CD14-positive monocyte (primary cell): ENCODE measurements at regions not wholly inside any gene's neighbourhood (a gene's known extent, or its start where the extent isn't known, plus 50 kb on each side); places are given as distances from the start of the nearest gene placed in this dataset.

Experiments
- DNase-seq, 3 donors: peaks; one replicate each; pipeline ENCODE4 v3.0.0-alpha.2; 2011 to 2022
- H2AFZ ChIP-seq: 2 replicates; pipeline ENCODE4 v1.6.0; 2012; ENCODE audit warnings: mild to moderate bottlenecking, low read depth, low read length, inconsistent platforms; ENCODE audit not compliant: insufficient read depth, poor library complexity, severe bottlenecking
- H3K27ac ChIP-seq, 2 donors: 1 replicate in 1 of 2; 2 replicates in 1 of 2; pipeline ENCODE4 v1.5.1; 2012 to 2013; ENCODE audit warnings: low read length in 2 of 2, control low read depth in 1 of 2, inconsistent platforms in 1 of 2, low read depth in 1 of 2, mild to moderate bottlenecking in 1 of 2
- H3K27me3 ChIP-seq, 2 donors: one replicate each; pipeline versions ENCODE4 v1.6.0 to v1.6.1; 2011 to 2013; ENCODE audit warnings: low read length in 2 of 2; ENCODE audit not compliant: control insufficient read depth in 2 of 2, insufficient read depth in 2 of 2
- H3K36me3 ChIP-seq, 2 donors: replicated peaks in 1 of 2; 1 replicate in 1 of 2; 2 replicates in 1 of 2; pipeline versions ENCODE4 v1.5.1 to v1.6.1; 2012 to 2013; ENCODE audit warnings: low read length in 2 of 2, control low read depth in 1 of 2, inconsistent platforms in 1 of 2, mild to moderate bottlenecking in 1 of 2; ENCODE audit not compliant: insufficient read depth in 2 of 2, control insufficient read depth in 1 of 2
- H3K4me1 ChIP-seq, 2 donors: 1 replicate in 1 of 2; 2 replicates in 1 of 2; pipeline versions ENCODE4 v1.5.1 to v1.6.1; 2012 to 2013; ENCODE audit warnings: low read length in 2 of 2, control low read depth in 1 of 2, inconsistent platforms in 1 of 2, mild to moderate bottlenecking in 1 of 2, moderate library complexity in 1 of 2; ENCODE audit not compliant: insufficient read depth in 2 of 2, control insufficient read depth in 1 of 2
- H3K4me2 ChIP-seq: replicated peaks from 2 replicates; pipeline ENCODE3; 2012; ENCODE audit warnings: low read length, moderate library complexity, mild to moderate bottlenecking; ENCODE audit not compliant: poor library complexity, severe bottlenecking; ENCODE audit errors: extremely low read depth
- H3K4me3 ChIP-seq, 3 experiments: fragments of 200-600 bp in 1 of 3; sonication (generic) in 1 of 3; replicated peaks in 1 of 3; 1 replicate in 2 of 3; 2 replicates in 1 of 3; pipeline ENCODE4 v1.5.1; 2011 to 2013; ENCODE audit warnings: low read length in 3 of 3, mild to moderate bottlenecking in 3 of 3, control low read depth in 2 of 3, low read depth in 2 of 3, inconsistent platforms in 1 of 3, moderate library complexity in 1 of 3
- H3K79me2 ChIP-seq: 2 replicates; pipeline ENCODE4 v1.6.0; 2012; ENCODE audit warnings: mild to moderate bottlenecking, control low read depth, inconsistent platforms, low read length, moderate library complexity; ENCODE audit not compliant: insufficient read depth
- H3K9ac ChIP-seq: 2 replicates; pipeline ENCODE4 v1.6.0; 2017; ENCODE audit warnings: low read length, mild to moderate bottlenecking; ENCODE audit not compliant: insufficient read depth, poor library complexity, severe bottlenecking
- H3K9me3 ChIP-seq, 2 donors: replicated peaks in 1 of 2; 1 replicate in 1 of 2; 2 replicates in 1 of 2; pipeline versions ENCODE4 v1.5.1 to v1.6.1; 2012 to 2013; ENCODE audit warnings: low read length in 2 of 2, control low read depth in 1 of 2; ENCODE audit not compliant: control insufficient read depth in 1 of 2, insufficient read depth in 1 of 2
- H4K20me1 ChIP-seq: 2 replicates; pipeline ENCODE4 v1.6.0; 2012; ENCODE audit warnings: mild to moderate bottlenecking, low read length, control low read depth, moderate library complexity; ENCODE audit not compliant: insufficient read depth
- H3K27ac Mint-ChIP-seq, 7 donors: one replicate each; pipeline ENCODE4 v1.8.0; 2020; ENCODE audit warnings: mild to moderate bottlenecking in 7 of 7, mixed read lengths in 7 of 7, moderate library complexity in 6 of 7, inconsistent platforms in 2 of 7
- H3K27me3 Mint-ChIP-seq, 3 donors: one replicate each; pipeline ENCODE4 v1.8.0; 2021 to 2022; ENCODE audit warnings: low read depth in 3 of 3, mild to moderate bottlenecking in 3 of 3, mixed read lengths in 3 of 3, moderate library complexity in 3 of 3, inconsistent platforms in 1 of 3
- H3K36me3 Mint-ChIP-seq, 2 donors: one replicate each; pipeline ENCODE4 v1.8.0; 2020; ENCODE audit warnings: mixed read lengths in 2 of 2, inconsistent platforms in 1 of 2, mild to moderate bottlenecking in 1 of 2
- H3K4me1 Mint-ChIP-seq: one replicate; pipeline ENCODE4 v1.8.0; 2020; ENCODE audit warnings: mild to moderate bottlenecking, mixed read lengths
- H3K4me3 Mint-ChIP-seq, 2 donors: one replicate each; pipeline ENCODE4 v1.8.0; 2020; ENCODE audit warnings: mild to moderate bottlenecking in 2 of 2, mixed read lengths in 2 of 2, moderate library complexity in 1 of 2
- H3K9me3 Mint-ChIP-seq, 7 donors: one replicate each; pipeline ENCODE4 v1.8.0; 2020 to 2022; ENCODE audit warnings: mixed read lengths in 7 of 7, mild to moderate bottlenecking in 6 of 7, moderate library complexity in 6 of 7, inconsistent platforms in 2 of 7
- WGBS: methylation state at CpG from one replicate; pipeline ENCODE4 v1.1.5; 2013; ENCODE audit warnings: missing lambda C conversion rate; ENCODE audit not compliant: insufficient coverage; 5-methylcytosine and 5-hydroxymethylcytosine counted together
- intact Hi-C, 2 donors: fragments of 100-400 bp; cut with micrococcal nuclease; formaldehyde crosslinking; loops; one replicate each; pipeline versions ENCODE4 v1.15.0 to v1.15.1; 2023
- TF ChIP-seq, protein P1 (sequence below): fragments of 200-600 bp; IDR thresholded peaks from one replicate; pipeline ENCODE4 v1.8.0; 2022; ENCODE audit warnings: antibody characterized with exemption, mild to moderate bottlenecking

DNA sequence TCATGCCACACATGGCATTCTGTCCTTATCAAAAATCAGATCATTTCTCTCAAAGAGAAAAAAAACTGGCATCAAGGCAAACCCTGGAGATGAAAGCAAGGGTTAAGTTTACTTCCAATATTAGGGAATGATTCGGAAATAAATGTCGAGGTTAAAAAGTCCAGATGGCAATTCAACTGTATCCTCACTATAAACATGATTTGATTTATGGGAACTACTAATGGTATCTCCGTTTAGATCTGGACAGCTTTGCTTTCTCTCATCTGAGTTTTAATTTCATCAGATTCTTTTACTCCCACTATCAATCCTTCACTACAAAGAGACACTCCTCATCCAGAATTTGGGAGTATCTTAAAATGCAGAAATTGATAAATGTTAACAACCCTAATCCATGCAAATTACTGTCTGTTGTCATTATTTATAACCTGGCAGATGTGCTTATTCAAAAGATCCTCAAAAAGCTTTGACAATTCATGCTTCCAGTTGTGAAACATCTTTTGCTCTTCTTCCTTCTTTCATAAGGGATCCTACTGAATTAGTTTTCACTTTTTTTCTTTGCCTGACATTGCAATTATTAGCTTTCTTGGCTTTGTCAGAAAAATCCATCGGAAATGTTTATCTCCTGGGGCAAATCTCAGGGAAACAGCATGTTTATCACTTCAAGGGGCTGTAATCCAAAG lies 903.2 kb downstream of the MCTP2 start:
- Histone ChIP-seq H3K9me3 (no peaks in the 10 kb centered on the region), H3K4me3 (no peak overlapping the region), H3K9ac (no peak overlapping the region), H2AFZ (no peak overlapping the region), H3K4me1 (no peaks in the 10 kb centered on the region), H4K20me1 (no peaks in the 10 kb centered on the region), H3K36me3 (no peaks in the 10 kb centered on the region), H3K27me3 (no peaks in the 10 kb centered on the region), H3K4me2 (no peak overlapping the region), H3K79me2 (no peaks in the 10 kb centered on the region), H3K27ac (no peak overlapping the region)
- intact Hi-C loops: no loop called here
- no peak for DNase-seq
- H3K9me3 Mint-ChIP-seq: peaks cover 0 to 2% (median 0%) of the 10 kb centered on the region in 7 donors
- H3K4me1 Mint-ChIP-seq: no peaks in the 10 kb centered on the region
- H3K36me3 Mint-ChIP-seq: no peaks in the 10 kb centered on the region
- H3K27ac Mint-ChIP-seq: no peak overlapping the region
- peaks cover 0 to 2% (median 0%) of the 10 kb centered on the region in 3 donors for H3K27me3 Mint-ChIP-seq
- TF ChIP-seq, protein P1, sequence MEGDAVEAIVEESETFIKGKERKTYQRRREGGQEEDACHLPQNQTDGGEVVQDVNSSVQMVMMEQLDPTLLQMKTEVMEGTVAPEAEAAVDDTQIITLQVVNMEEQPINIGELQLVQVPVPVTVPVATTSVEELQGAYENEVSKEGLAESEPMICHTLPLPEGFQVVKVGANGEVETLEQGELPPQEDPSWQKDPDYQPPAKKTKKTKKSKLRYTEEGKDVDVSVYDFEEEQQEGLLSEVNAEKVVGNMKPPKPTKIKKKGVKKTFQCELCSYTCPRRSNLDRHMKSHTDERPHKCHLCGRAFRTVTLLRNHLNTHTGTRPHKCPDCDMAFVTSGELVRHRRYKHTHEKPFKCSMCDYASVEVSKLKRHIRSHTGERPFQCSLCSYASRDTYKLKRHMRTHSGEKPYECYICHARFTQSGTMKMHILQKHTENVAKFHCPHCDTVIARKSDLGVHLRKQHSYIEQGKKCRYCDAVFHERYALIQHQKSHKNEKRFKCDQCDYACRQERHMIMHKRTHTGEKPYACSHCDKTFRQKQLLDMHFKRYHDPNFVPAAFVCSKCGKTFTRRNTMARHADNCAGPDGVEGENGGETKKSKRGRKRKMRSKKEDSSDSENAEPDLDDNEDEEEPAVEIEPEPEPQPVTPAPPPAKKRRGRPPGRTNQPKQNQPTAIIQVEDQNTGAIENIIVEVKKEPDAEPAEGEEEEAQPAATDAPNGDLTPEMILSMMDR: no peak
- WGBS: 60% methylated on average over 1 of the region's 4 CpGs
- H3K4me3 Mint-ChIP-seq: no peak overlapping the region

DNA sequence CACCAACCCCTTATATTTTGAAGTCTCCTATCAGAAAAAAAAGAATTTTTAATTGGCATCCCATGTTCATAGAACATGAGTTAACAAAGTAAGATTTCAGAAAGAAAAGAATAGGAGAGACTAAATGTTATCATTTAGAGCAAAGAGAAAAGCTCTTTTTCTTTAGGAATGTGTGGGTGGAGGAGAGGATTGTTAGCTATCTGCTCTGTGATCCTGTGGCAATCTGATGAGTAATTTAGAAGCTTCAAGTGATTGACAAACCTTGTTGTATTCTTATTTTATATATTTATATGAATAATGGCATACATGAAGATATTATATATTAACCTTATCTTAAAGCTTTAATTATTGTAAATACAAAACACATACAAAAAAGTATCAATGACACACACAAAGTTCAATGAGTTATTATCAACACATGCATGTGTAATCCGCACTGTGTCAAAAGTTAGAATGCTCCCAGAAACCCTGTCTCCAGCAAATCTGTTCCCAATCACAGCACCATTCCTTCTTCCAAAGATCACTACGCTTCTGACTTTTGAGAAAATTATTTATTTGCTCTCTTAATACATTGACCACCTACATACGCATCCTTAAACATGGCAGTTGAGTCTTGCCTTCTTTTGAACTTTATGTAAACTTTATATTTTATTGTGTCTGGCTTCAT lies 907.4 kb downstream of the MCTP2 start:
- Histone ChIP-seq H3K27ac (no peak overlapping the region), H3K4me3 (no peak overlapping the region), H3K4me1 (no peaks in the 10 kb centered on the region), H3K36me3 (no peaks in the 10 kb centered on the region), H3K79me2 (no peaks in the 10 kb centered on the region), H3K27me3 (no peaks in the 10 kb centered on the region), H3K4me2 (no peak overlapping the region), H2AFZ (no peak overlapping the region), H3K9me3 (no peaks in the 10 kb centered on the region), H3K9ac (no peak overlapping the region), H4K20me1 (no peaks in the 10 kb centered on the region)
- no peak for DNase-seq
- WGBS: 91% methylated on average over 1 of the region's 3 CpGs
- H3K27me3 Mint-ChIP-seq: no peaks in the 10 kb centered on the region
- intact Hi-C loops: no loop called here
- H3K4me3 Mint-ChIP-seq: no peak overlapping the region
- H3K4me1 Mint-ChIP-seq: no peaks in the 10 kb centered on the region
- no peaks in the 10 kb centered on the region for H3K36me3 Mint-ChIP-seq
- H3K9me3 Mint-ChIP-seq: peaks cover 0 to 2% (median 0%) of the 10 kb centered on the region in 7 donors
- H3K27ac Mint-ChIP-seq: no peak overlapping the region
- TF ChIP-seq, protein P1: no peak
